Gastrocnemius medialis (tissue), 4 donors: ENCODE measurements at regions not wholly inside any gene's neighbourhood (a gene's known extent, or its start where the extent isn't known, plus 50 kb on each side); places are given as distances from the start of the nearest gene placed in this dataset.

Experiments
- ATAC-seq, 2 donors: fragments of 150-250 bp; one replicate each; pipeline ENCODE4 v1.9.1; 2016
- DNase-seq, 2 donors: peaks; one replicate each; pipeline ENCODE4 v3.0.0-alpha.2; 2019
- H3K27ac ChIP-seq, 4 donors: fragments of 200-600 bp; sonication (generic); 1 replicate in 1 of 4; 2 replicates in 3 of 4; pipeline ENCODE4 v1.5.1; 2016 to 2018; ENCODE audit warnings: mild to moderate bottlenecking in 2 of 4, moderate library complexity in 1 of 4
- H3K27me3 ChIP-seq, 3 donors: fragments of 200-600 bp; sonication (generic) in 2 of 3; 1 replicate in 1 of 3; 2 replicates in 2 of 3; pipeline versions ENCODE4 v1.5.1 to v1.6.0; 2016 to 2019; ENCODE audit warnings: mild to moderate bottlenecking in 1 of 3, moderate library complexity in 1 of 3
- H3K36me3 ChIP-seq, 2 donors: fragments of 200-600 bp; sonication (generic) in 1 of 2; one replicate each; pipeline ENCODE4 v1.5.1; 2017 to 2018
- H3K4me1 ChIP-seq, 2 donors: fragments of 200-600 bp; sonication (generic) in 1 of 2; one replicate each; pipeline ENCODE4 v1.5.1; 2016 to 2017; ENCODE audit warnings: mild to moderate bottlenecking in 2 of 2
- H3K4me3 ChIP-seq, 4 donors: fragments of 200-600 bp; sonication (generic) in 3 of 4; 1 replicate in 1 of 4; 2 replicates in 3 of 4; pipeline ENCODE4 v1.5.1; 2016 to 2019; ENCODE audit warnings: mild to moderate bottlenecking in 2 of 4
- H3K9me3 ChIP-seq, 3 donors: fragments of 200-600 bp; sonication (generic) in 2 of 3; 1 replicate in 1 of 3; 2 replicates in 2 of 3; pipeline ENCODE4 v1.5.1; 2016 to 2019
- CTCF ChIP-seq, 5 experiments: fragments of 450-650 bp in 3 of 5; fragments of 200-600 bp in 2 of 5; sonication (generic) in 2 of 5; IDR thresholded peaks in 4 of 5; conservative IDR thresholded peaks in 1 of 5; 1 replicate in 4 of 5; 2 replicates in 1 of 5; pipeline ENCODE4 v1.5.1; 2016 to 2019; ENCODE audit warnings: antibody characterized with exemption in 5 of 5, mild to moderate bottlenecking in 3 of 5, moderate library complexity in 3 of 5
- POLR2A ChIP-seq, 2 donors: fragments of 450-650 bp; IDR thresholded peaks; one replicate each; pipeline ENCODE4 v1.6.1; 2017; ENCODE audit warnings: antibody characterized with exemption in 2 of 2, mild to moderate bottlenecking in 2 of 2, moderate library complexity in 2 of 2
- in situ Hi-C, 4 donors: fragments of 200-750 bp; cut with MboI; loops; one replicate each; pipeline versions ENCODE4 v1.15.0 to v1.8.0; 2017; ENCODE audit warnings: low sequenced_read_pairs in 4 of 4
- intact Hi-C: fragments of 100-400 bp; cut with DNase I; formaldehyde crosslinking; loops from one replicate; pipeline ENCODE4 v1.15.1; 2023; ENCODE audit warnings: low total_unique reads

GRCh38 chr7:115117748-115118147, 195.9 kb downstream of the MDFIC start:
- Histone ChIP-seq H3K9me3 (no peaks in the 10 kb centered on the region), H3K27me3 (no peaks in the 10 kb centered on the region), H3K4me1 (no peaks in the 10 kb centered on the region), H3K27ac (no peak overlapping the region), H3K36me3 (no peaks in the 10 kb centered on the region), H3K4me3 (no peak overlapping the region)
- intact Hi-C loops (no loop called here), in situ Hi-C loops (no loop called here)
- TF ChIP-seq CTCF (IDR thresholded peaks at IDR 0.05 in 4 of 5, conservative IDR thresholded peaks at IDR 0.05 in 1 of 5) (no peak), POLR2A (IDR thresholded peaks at IDR 0.05) (no peak)
- ATAC-seq (no peak), DNase-seq (no peak)

- Histone ChIP-seq H3K4me1 (no peaks in the 10 kb centered on the region), H3K9me3 (no peaks in the 10 kb centered on the region), H3K27me3 (no peaks in the 10 kb centered on the region), H3K36me3 (no peaks in the 10 kb centered on the region), H3K27ac (no peak overlapping the region), H3K4me3 (no peak overlapping the region)
- intact Hi-C loops (no loop called here), in situ Hi-C loops (no loop called here)
- no peak for ATAC-seq
- no peak for TF ChIP-seq POLR2A (IDR thresholded peaks at IDR 0.05)
- no peak for TF ChIP-seq CTCF (IDR thresholded peaks at IDR 0.05 in 4 of 5, conservative IDR thresholded peaks at IDR 0.05 in 1 of 5)
- no peak for DNase-seq
These were observed 195.2 kb downstream of the MDFIC start for GRCh38 chr7:115116773-115117715.

GRCh38 chr7:115113776-115114175, 191.9 kb downstream of the MDFIC start:
- TF ChIP-seq CTCF (IDR thresholded peaks at IDR 0.05 in 4 of 5, conservative IDR thresholded peaks at IDR 0.05 in 1 of 5) (no peak), POLR2A (IDR thresholded peaks at IDR 0.05) (no peak)
- DNase-seq (no peak), ATAC-seq (no peak)
- no peaks in the 10 kb centered on the region for H3K4me1 ChIP-seq
- no peak overlapping the region for H3K4me3 ChIP-seq
- no peaks in the 10 kb centered on the region for H3K27me3 ChIP-seq
- H3K9me3 ChIP-seq: no peaks in the 10 kb centered on the region
- no peak overlapping the region for H3K27ac ChIP-seq
- intact Hi-C loops (no loop called here), in situ Hi-C loops (no loop called here)
- no peaks in the 10 kb centered on the region for H3K36me3 ChIP-seq

GRCh38 chr7:115113131-115113530, 191.2 kb downstream of the MDFIC start:
- Histone ChIP-seq H3K27ac (no peak overlapping the region), H3K36me3 (no peaks in the 10 kb centered on the region), H3K4me1 (no peaks in the 10 kb centered on the region), H3K4me3 (no peak overlapping the region), H3K9me3 (no peaks in the 10 kb centered on the region), H3K27me3 (no peaks in the 10 kb centered on the region)
- DNase-seq (no peak), ATAC-seq (no peak)
- TF ChIP-seq POLR2A (IDR thresholded peaks at IDR 0.05): no peak
- no peak for TF ChIP-seq CTCF (IDR thresholded peaks at IDR 0.05 in 4 of 5, conservative IDR thresholded peaks at IDR 0.05 in 1 of 5)
- intact Hi-C loops: no loop called here
- in situ Hi-C loops: no loop called here
